GM12878 (cell line): ENCODE measurements at regions not wholly inside any gene's neighbourhood (a gene's known extent, or its start where the extent isn't known, plus 50 kb on each side); places are given as distances from the start of the nearest gene placed in this dataset.

Experiments used
- ATAC-seq: fragments of 200-7000 bp; cut with Tn5 transposase; 3 replicates; pipeline ENCODE4 v1.9.1; 2020; ENCODE audit warnings: mild to moderate bottlenecking, moderate library complexity
- BruUV-seq: library from RNA; stranded (reverse); fragments of 400-500 nt; replicated peaks from 2 replicates; lab custom pipeline; 2021; lab: Mats Ljungman, UMichigan
- CTCF ChIA-PET: fragments of 300-600 bp; sonication (Branson Sonifier 250); formaldehyde crosslinking; extraction: SDS; loops from one replicate; lab custom pipeline; 2021; ENCODE audit warnings: inconsistent platforms; lab: Yijun Ruan, JAX
- POLR2A ChIA-PET: fragments of 350-600 bp; formaldehyde crosslinking; extraction: SDS; loops from one replicate; lab custom pipeline; 2021; ENCODE audit warnings: inconsistent platforms; lab: Charles Lee
- RAD21 ChIA-PET: fragments of 300-600 bp; sonication (Branson Sonifier 250); formaldehyde crosslinking; loops from one replicate; lab custom pipeline; 2023; ENCODE audit warnings: antibody characterized with exemption; ENCODE audit not compliant: unreplicated experiment; lab: Charles Lee
- SMC1A ChIA-PET: fragments of 300-600 bp; sonication (Branson Sonifier 250); formaldehyde crosslinking; loops from one replicate; lab custom pipeline; 2023; ENCODE audit not compliant: unreplicated experiment, uncharacterized antibody; lab: Charles Lee
- DNase-seq: peaks from one replicate; pipeline ENCODE4 v3.0.0-alpha.2; 2011; ENCODE audit warnings: low read depth, low spot score
- FAIRE-seq: peaks from 3 replicates; lab custom pipeline; 2011; peaks lifted over from hg19 to GRCh38; lab: Jason Lieb, UNC
- H2AFZ ChIP-seq: 2 replicates; pipeline ENCODE4 v1.6.0; 2011; ENCODE audit warnings: low read depth, low read length, control low read depth; ENCODE audit not compliant: control insufficient read depth
- H3K27ac ChIP-seq: 2 replicates; pipeline ENCODE4 v1.5.1; 2011; ENCODE audit warnings: control low read depth; ENCODE audit not compliant: control insufficient read depth, insufficient read depth
- H3K27me3 ChIP-seq, 2 experiments: replicated peaks in 1 of 2; 2 replicates each; pipeline versions ENCODE4 v1.6.0 to v1.6.1; 2011; ENCODE audit warnings: low read length in 1 of 2; ENCODE audit not compliant: control insufficient read depth in 2 of 2, insufficient read depth in 2 of 2
- H3K36me3 ChIP-seq, 2 experiments: 2 replicates each; pipeline ENCODE4 v1.5.1; 2011; ENCODE audit warnings: low read length in 1 of 2; ENCODE audit not compliant: control insufficient read depth in 2 of 2, insufficient read depth in 2 of 2
- H3K4me1 ChIP-seq: 2 replicates; pipeline ENCODE4 v1.6.1; 2011; ENCODE audit warnings: mild to moderate bottlenecking, low read length, moderate library complexity, mixed read lengths; ENCODE audit not compliant: control insufficient read depth, insufficient read depth
- H3K4me2 ChIP-seq: 2 replicates; pipeline ENCODE4 v1.6.0; 2011; ENCODE audit warnings: control low read depth; ENCODE audit not compliant: control insufficient read depth, insufficient read depth
- H3K4me3 ChIP-seq: fragments of 200-600 bp; sonication (generic); 2 replicates; pipeline ENCODE4 v1.5.1; 2016
- H3K79me2 ChIP-seq: 2 replicates; pipeline ENCODE4 v1.6.0; 2011; ENCODE audit warnings: low read length; ENCODE audit not compliant: control insufficient read depth, insufficient read depth
- H3K9ac ChIP-seq: 2 replicates; pipeline ENCODE4 v1.8.0; 2011; ENCODE audit warnings: low read length, control low read depth, mixed read lengths; ENCODE audit not compliant: control insufficient read depth, insufficient read depth
- H3K9me3 ChIP-seq: replicated peaks from 3 replicates; pipeline ENCODE4 v1.5.1; 2011; ENCODE audit warnings: mild to moderate bottlenecking, low read length; ENCODE audit not compliant: control insufficient read depth, insufficient read depth
- H4K20me1 ChIP-seq: 2 replicates; pipeline ENCODE4 v1.6.0; 2011; ENCODE audit not compliant: control insufficient read depth, insufficient read depth
- BCL11A ChIP-seq: IDR thresholded peaks from 2 replicates; pipeline ENCODE4 v1.6.1; 2011; ENCODE audit warnings: low read depth, low read length
- CBX3 ChIP-seq: fragments of 200-600 bp; sonication (generic); IDR thresholded peaks from 2 replicates; pipeline ENCODE4 v1.6.1; 2016; ENCODE audit warnings: low read depth, borderline replicate concordance
- CHD1 ChIP-seq: IDR thresholded peaks from 2 replicates; pipeline ENCODE4 v1.6.1; 2012; ENCODE audit warnings: low read depth, low read length, improper control_type of control experiment
- CHD4 ChIP-seq: fragments of 200-600 bp; sonication (generic); IDR thresholded peaks from 2 replicates; pipeline ENCODE4 v1.6.1; 2016; ENCODE audit warnings: mild to moderate bottlenecking
- EGR1 ChIP-seq, 2 experiments: IDR thresholded peaks; 1 replicate in 1 of 2; 2 replicates in 1 of 2; pipeline ENCODE4 v1.6.1; 2011 to 2012; ENCODE audit warnings: low read depth in 2 of 2, low read length in 2 of 2, borderline replicate concordance in 1 of 2, mild to moderate bottlenecking in 1 of 2, moderate library complexity in 1 of 2
- EZH2 ChIP-seq: IDR thresholded peaks from 2 replicates; pipeline ENCODE4 v1.6.1; 2012; ENCODE audit warnings: low read depth, mild to moderate bottlenecking, control low read depth, inconsistent platforms, low read length, borderline replicate concordance; ENCODE audit not compliant: control insufficient read depth
- FOS ChIP-seq: IDR thresholded peaks from 3 replicates; pipeline ENCODE4 v1.6.1; 2011; ENCODE audit warnings: borderline replicate concordance; ENCODE audit not compliant: insufficient read length; ENCODE audit errors: extremely low read depth
- HDAC6 ChIP-seq: fragments of 200-600 bp; sonication (generic); IDR thresholded peaks from one replicate; pipeline ENCODE4 v1.8.0; 2017; ENCODE audit warnings: antibody characterized with exemption; ENCODE audit not compliant: unreplicated experiment
- MEF2A ChIP-seq: IDR thresholded peaks from 2 replicates; pipeline ENCODE4 v1.6.1; 2011; ENCODE audit warnings: low read depth, mild to moderate bottlenecking, low read length, moderate library complexity; ENCODE audit not compliant: insufficient read depth
- RFX5 ChIP-seq: IDR thresholded peaks from 2 replicates; pipeline ENCODE4 v1.6.1; 2011; ENCODE audit warnings: low read depth, low read length, improper control_type of control experiment
- SMARCA5 ChIP-seq: fragments of 450-650 bp; IDR thresholded peaks from 2 replicates; pipeline ENCODE4 v1.6.1; 2017; ENCODE audit warnings: mild to moderate bottlenecking
- TCF12 ChIP-seq: IDR thresholded peaks from 2 replicates; pipeline ENCODE4 v1.6.1; 2011; ENCODE audit warnings: low read depth, mild to moderate bottlenecking, low read length
- TCF3 ChIP-seq: IDR thresholded peaks from 2 replicates; pipeline ENCODE4 v1.6.1; 2012; ENCODE audit warnings: low read depth, mild to moderate bottlenecking, low read length, borderline replicate concordance; ENCODE audit not compliant: insufficient read depth
- YY1 ChIP-seq: IDR thresholded peaks from 2 replicates; pipeline ENCODE4 v1.6.1; 2011; ENCODE audit warnings: low read depth, mild to moderate bottlenecking, low read length
- WGBS: methylation state at CpG from one replicate; pipeline ENCODE4 v1.1.6; 2016; ENCODE audit warnings: low lambda C conversion rate; ENCODE audit not compliant: insufficient replicate concordance, insufficient coverage; ENCODE audit errors: missing lambda C conversion rate; 5-methylcytosine and 5-hydroxymethylcytosine counted together
- in situ Hi-C: fragments of 300-500 bp; cut with MboI; formaldehyde crosslinking; loops from 9 replicates; pipeline ENCODE4 v1.14.3; 2018; ENCODE audit warnings: mixed read lengths
- intact Hi-C: fragments of 100-400 bp; cut with micrococcal nuclease; formaldehyde crosslinking; loops from one replicate; pipeline ENCODE4 v1.14.2; 2022; ENCODE audit not compliant: unreplicated experiment
- TF ChIP-seq, protein P1 (sequence below): fragments of 450-650 bp; IDR thresholded peaks from 2 replicates; pipeline ENCODE4 v1.6.1; 2017; ENCODE audit warnings: antibody characterized with exemption, mild to moderate bottlenecking, moderate library complexity
- TF ChIP-seq, protein P2 (sequence below): fragments of 450-650 bp; IDR thresholded peaks from 2 replicates; pipeline ENCODE4 v1.6.1; 2016; ENCODE audit warnings: mild to moderate bottlenecking

DNA sequence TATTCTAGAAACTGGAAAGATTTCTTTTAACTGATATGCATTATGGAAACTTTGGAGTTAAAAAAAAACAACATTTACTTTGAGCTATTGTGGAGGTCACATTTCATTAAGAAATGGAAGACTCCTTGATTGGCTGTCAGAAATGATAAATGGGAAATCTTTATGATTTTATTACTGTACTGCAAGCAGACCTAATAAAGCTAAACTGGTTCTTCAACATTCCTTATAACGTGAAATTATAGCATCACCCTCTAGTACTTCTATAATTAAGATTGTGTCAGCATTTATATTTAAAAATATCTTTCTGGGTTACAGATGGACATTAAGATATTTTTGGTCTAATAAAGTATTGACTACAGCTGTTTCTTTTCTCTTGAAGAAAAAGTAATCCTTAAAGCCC is 213.8 kb upstream of the PACRGL start (continued):
- TF ChIP-seq EZH2 (no peak), BCL11A (no peak), RFX5 (no peak), TCF12 (no peak), CHD4 (no peak), SMARCA5 (no peak), YY1 (no peak)
- TF ChIP-seq, protein P1, sequence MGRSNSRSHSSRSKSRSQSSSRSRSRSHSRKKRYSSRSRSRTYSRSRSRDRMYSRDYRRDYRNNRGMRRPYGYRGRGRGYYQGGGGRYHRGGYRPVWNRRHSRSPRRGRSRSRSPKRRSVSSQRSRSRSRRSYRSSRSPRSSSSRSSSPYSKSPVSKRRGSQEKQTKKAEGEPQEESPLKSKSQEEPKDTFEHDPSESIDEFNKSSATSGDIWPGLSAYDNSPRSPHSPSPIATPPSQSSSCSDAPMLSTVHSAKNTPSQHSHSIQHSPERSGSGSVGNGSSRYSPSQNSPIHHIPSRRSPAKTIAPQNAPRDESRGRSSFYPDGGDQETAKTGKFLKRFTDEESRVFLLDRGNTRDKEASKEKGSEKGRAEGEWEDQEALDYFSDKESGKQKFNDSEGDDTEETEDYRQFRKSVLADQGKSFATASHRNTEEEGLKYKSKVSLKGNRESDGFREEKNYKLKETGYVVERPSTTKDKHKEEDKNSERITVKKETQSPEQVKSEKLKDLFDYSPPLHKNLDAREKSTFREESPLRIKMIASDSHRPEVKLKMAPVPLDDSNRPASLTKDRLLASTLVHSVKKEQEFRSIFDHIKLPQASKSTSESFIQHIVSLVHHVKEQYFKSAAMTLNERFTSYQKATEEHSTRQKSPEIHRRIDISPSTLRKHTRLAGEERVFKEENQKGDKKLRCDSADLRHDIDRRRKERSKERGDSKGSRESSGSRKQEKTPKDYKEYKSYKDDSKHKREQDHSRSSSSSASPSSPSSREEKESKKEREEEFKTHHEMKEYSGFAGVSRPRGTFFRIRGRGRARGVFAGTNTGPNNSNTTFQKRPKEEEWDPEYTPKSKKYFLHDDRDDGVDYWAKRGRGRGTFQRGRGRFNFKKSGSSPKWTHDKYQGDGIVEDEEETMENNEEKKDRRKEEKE = no peak

DNA sequence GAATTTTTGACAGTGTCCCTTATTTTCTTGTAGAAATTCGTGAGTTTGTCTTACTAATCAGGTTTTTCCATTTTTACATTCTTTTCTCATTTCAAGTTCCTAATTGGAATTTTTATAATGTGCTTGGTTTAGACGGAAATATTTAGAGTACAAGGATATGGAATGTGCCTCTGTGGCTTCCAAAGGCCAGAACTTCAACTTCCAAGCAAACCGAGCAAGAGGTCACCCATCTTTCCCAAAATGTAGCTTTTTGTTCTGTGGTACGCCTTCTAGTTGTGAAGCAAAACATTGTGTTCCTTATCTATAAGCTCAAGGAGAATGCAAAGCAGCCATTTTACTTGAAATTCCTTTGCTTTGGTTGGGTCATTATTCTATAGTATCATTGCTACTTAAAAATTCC is 212.8 kb upstream of the PACRGL start:
- in situ Hi-C loops = no loop called here
- TF ChIP-seq CBX3 (no peak), EGR1 (IDR thresholded peaks at IDR 0.05; ENCODE audit: borderline replicate concordance in 1 of 2, low read depth in 2 of 2, low read length in 2 of 2) (no peak), CHD1 (no peak), TCF3 (no peak), FOS (no peak), EZH2 (no peak), BCL11A (no peak), MEF2A (no peak), HDAC6 (no peak)
- TF ChIP-seq, protein P2, sequence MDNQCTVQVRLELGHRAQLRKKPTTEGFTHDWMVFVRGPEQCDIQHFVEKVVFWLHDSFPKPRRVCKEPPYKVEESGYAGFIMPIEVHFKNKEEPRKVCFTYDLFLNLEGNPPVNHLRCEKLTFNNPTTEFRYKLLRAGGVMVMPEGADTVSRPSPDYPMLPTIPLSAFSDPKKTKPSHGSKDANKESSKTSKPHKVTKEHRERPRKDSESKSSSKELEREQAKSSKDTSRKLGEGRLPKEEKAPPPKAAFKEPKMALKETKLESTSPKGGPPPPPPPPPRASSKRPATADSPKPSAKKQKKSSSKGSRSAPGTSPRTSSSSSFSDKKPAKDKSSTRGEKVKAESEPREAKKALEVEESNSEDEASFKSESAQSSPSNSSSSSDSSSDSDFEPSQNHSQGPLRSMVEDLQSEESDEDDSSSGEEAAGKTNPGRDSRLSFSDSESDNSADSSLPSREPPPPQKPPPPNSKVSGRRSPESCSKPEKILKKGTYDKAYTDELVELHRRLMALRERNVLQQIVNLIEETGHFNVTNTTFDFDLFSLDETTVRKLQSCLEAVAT = no peak
- BruUV-seq = no TSS peak

More for the DNA sequence above, 212.8 kb upstream of the PACRGL start:
- no peak overlapping the region for H3K4me2 ChIP-seq
- H3K4me3 ChIP-seq = no peak overlapping the region
- no peaks in the 10 kb centered on the region for H4K20me1 ChIP-seq
- RAD21 ChIA-PET = no interaction called here
- SMC1A ChIA-PET = interaction anchor here (1.5 kb wide), 1 partner anchor 28 kb away, joined by 3 read pairs; no protein-coding TSS in a partner anchor
- 5% methylated on average over 4 of the region's 4 CpGs for WGBS
- intact Hi-C loops = no loop called here
- H2AFZ ChIP-seq = no peak overlapping the region
- H3K27me3 ChIP-seq = no peaks in the 10 kb centered on the region
- H3K9me3 ChIP-seq = no peaks in the 10 kb centered on the region
- no peak for ATAC-seq
- no peaks in the 10 kb centered on the region for H3K4me1 ChIP-seq
- POLR2A ChIA-PET = no interaction called here
- no peak overlapping the region for H3K27ac ChIP-seq
- no peaks in the 10 kb centered on the region for H3K79me2 ChIP-seq
- H3K36me3 ChIP-seq = no peaks in the 10 kb centered on the region
- no peak for DNase-seq
- FAIRE-seq = no peak
- CTCF ChIA-PET = no interaction called here
- no peak overlapping the region for H3K9ac ChIP-seq
